OCI-LY1 (cell line): ENCODE measurements at regions not wholly inside any gene's neighbourhood (a gene's known extent, or its start where the extent isn't known, plus 50 kb on each side); places are given as distances from the start of the nearest gene placed in this dataset.

Source experiments
- CTCF ChIP-seq: fragments of 200-600 bp; sonication (generic), shearing (Covaris generic); IDR thresholded peaks from 2 replicates; pipeline ENCODE4 v1.5.1; 2017; ENCODE audit warnings: mild to moderate bottlenecking, antibody characterized with exemption, low read length, moderate library complexity, mixed read lengths
- EZH2 ChIP-seq: fragments of 200-600 bp; sonication (generic), shearing (Covaris generic); IDR thresholded peaks from 2 replicates; pipeline ENCODE4 v1.8.0; 2017; ENCODE audit warnings: borderline replicate concordance, mixed run types, mild to moderate bottlenecking, antibody characterized with exemption, low read length, moderate library complexity, mixed read lengths

GRCh38 chr1:5764464-5764863, 227.8 kb downstream of the NPHP4 start:
- no peak for TF ChIP-seq CTCF
- TF ChIP-seq EZH2 = no peak
